Karpas-422 (cell line): ENCODE measurements at regions not wholly inside any gene's neighbourhood (a gene's known extent, or its start where the extent isn't known, plus 50 kb on each side); places are given as distances from the start of the nearest gene placed in this dataset.
"Not testable (repeated sequence)": the region's sequence is repeated elsewhere in the genome, so short reads cannot be mapped to it uniquely, and the experiment has no call there.

Source experiments
- DNase-seq: peaks from one replicate; pipeline ENCODE4 v3.0.0-alpha.2; 2015
- H2AFZ ChIP-seq: fragments of 200-600 bp; sonication (generic); 2 replicates; pipeline ENCODE4 v1.6.1; 2014; ENCODE audit warnings: antibody characterized with exemption, low read length, mixed read lengths
- H3K27ac ChIP-seq: fragments of 200-600 bp; sonication (generic); 2 replicates; pipeline ENCODE4 v1.5.1; 2014; ENCODE audit warnings: mild to moderate bottlenecking, low read length, moderate library complexity
- H3K27me3 ChIP-seq: fragments of 200-600 bp; sonication (generic); 2 replicates; pipeline ENCODE4 v1.6.1; 2014; ENCODE audit warnings: low read length, mixed read lengths
- H3K36me3 ChIP-seq: fragments of 200-600 bp; sonication (generic); 2 replicates; pipeline ENCODE4 v1.6.1; 2014; ENCODE audit warnings: low read length, mixed read lengths; ENCODE audit not compliant: insufficient read depth
- H3K4me1 ChIP-seq: fragments of 200-600 bp; sonication (generic); 2 replicates; pipeline ENCODE4 v1.6.1; 2014; ENCODE audit warnings: mild to moderate bottlenecking, low read length, mixed read lengths
- H3K4me2 ChIP-seq: fragments of 200-600 bp; sonication (generic); 2 replicates; pipeline ENCODE4 v1.6.1; 2014; ENCODE audit warnings: low read length, low read depth, mild to moderate bottlenecking; ENCODE audit not compliant: poor library complexity, severe bottlenecking
- H3K4me3 ChIP-seq: fragments of 200-600 bp; sonication (generic); 2 replicates; pipeline ENCODE4 v1.5.1; 2014; ENCODE audit warnings: mild to moderate bottlenecking, antibody characterized with exemption, low read length, mixed read lengths
- H3K79me2 ChIP-seq: fragments of 200-600 bp; sonication (generic); 2 replicates; pipeline ENCODE4 v1.6.1; 2014; ENCODE audit warnings: mild to moderate bottlenecking, low read length, mixed read lengths
- H3K9ac ChIP-seq: fragments of 200-600 bp; sonication (generic); 2 replicates; pipeline ENCODE4 v1.6.0; 2014; ENCODE audit warnings: low read length
- H3K9me2 ChIP-seq: fragments of 200-600 bp; sonication (generic), shearing (Covaris generic); replicated peaks from 2 replicates; pipeline ENCODE4 v1.6.0; 2014; ENCODE audit warnings: mild to moderate bottlenecking, low read length, moderate library complexity; ENCODE audit not compliant: insufficient read depth
- H3K9me3 ChIP-seq: fragments of 300-700, 200-600 bp; sonication (generic); 2 replicates; pipeline ENCODE4 v1.6.1; 2014; ENCODE audit warnings: low read length, mixed read lengths
- H4K20me1 ChIP-seq: fragments of 200-600 bp; sonication (generic); 2 replicates; pipeline ENCODE4 v1.6.1; 2014; ENCODE audit warnings: mild to moderate bottlenecking, antibody characterized with exemption, low read length, low read depth; ENCODE audit not compliant: insufficient read depth

DNA sequence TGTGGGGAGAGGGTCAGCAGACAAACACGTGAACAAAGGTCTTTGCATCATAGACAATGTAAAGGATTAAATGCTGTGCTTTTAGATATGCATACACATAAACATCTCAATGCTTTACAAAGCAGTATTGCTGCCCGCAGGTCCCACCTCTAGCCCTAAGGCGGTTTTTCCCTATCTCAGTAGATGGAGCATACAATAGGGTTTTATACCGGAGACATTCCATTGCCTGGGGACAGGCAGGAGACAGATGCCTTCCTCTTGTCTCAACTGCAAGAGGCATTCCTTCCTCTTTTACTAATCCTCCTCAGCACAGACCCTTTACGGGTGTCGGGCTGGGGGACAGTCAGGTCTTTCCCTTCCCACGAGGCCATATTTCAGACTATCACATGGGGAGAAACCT is 279.5 kb downstream of the AKAIN1 start:
- not testable (repeated sequence) for H3K27me3 ChIP-seq, H3K9me2 ChIP-seq, H3K4me1 ChIP-seq, H3K4me2 ChIP-seq, H3K36me3 ChIP-seq, H4K20me1 ChIP-seq, H3K27ac ChIP-seq, DNase-seq, H3K9me3 ChIP-seq, H2AFZ ChIP-seq, H3K4me3 ChIP-seq, H3K9ac ChIP-seq, H3K79me2 ChIP-seq

GRCh38 chr18:4908328-4908727 is 288.7 kb downstream of the AKAIN1 start:
- Histone ChIP-seq H3K27ac (no peak overlapping the region), H3K27me3 (no peaks in the 10 kb centered on the region), H3K4me3 (no peak overlapping the region), H3K36me3 (no peaks in the 10 kb centered on the region), H4K20me1 (no peaks in the 10 kb centered on the region), H3K79me2 (no peaks in the 10 kb centered on the region), H3K9me2 (no peaks in the 10 kb centered on the region), H3K9me3 (no peaks in the 10 kb centered on the region), H3K4me1 (no peaks in the 10 kb centered on the region), H3K4me2 (no peak overlapping the region), H2AFZ (no peak overlapping the region), H3K9ac (no peak overlapping the region)
- no peak for DNase-seq

GRCh38 chr18:4906856-4907255 is 290.2 kb downstream of the AKAIN1 start:
- Histone ChIP-seq H2AFZ (no peak overlapping the region), H3K4me2 (no peak overlapping the region), H3K4me3 (no peak overlapping the region), H4K20me1 (no peaks in the 10 kb centered on the region), H3K9me3 (no peaks in the 10 kb centered on the region), H3K9me2 (no peaks in the 10 kb centered on the region), H3K27ac (no peak overlapping the region), H3K27me3 (no peaks in the 10 kb centered on the region), H3K36me3 (no peaks in the 10 kb centered on the region), H3K79me2 (no peaks in the 10 kb centered on the region), H3K9ac (no peak overlapping the region), H3K4me1 (no peaks in the 10 kb centered on the region)
- DNase-seq = no peak

- Histone ChIP-seq H2AFZ (no peak overlapping the region), H3K9me2 (no peaks in the 10 kb centered on the region), H3K4me2 (no peak overlapping the region), H3K4me3 (no peak overlapping the region), H3K79me2 (no peaks in the 10 kb centered on the region), H3K27ac (no peak overlapping the region), H3K9me3 (no peaks in the 10 kb centered on the region), H3K36me3 (no peaks in the 10 kb centered on the region), H3K4me1 (no peaks in the 10 kb centered on the region), H4K20me1 (no peaks in the 10 kb centered on the region), H3K27me3 (no peaks in the 10 kb centered on the region), H3K9ac (no peak overlapping the region)
- no peak for DNase-seq
These were observed 308.6 kb downstream of the AKAIN1 start for GRCh38 chr18:4888251-4889040.

DNA sequence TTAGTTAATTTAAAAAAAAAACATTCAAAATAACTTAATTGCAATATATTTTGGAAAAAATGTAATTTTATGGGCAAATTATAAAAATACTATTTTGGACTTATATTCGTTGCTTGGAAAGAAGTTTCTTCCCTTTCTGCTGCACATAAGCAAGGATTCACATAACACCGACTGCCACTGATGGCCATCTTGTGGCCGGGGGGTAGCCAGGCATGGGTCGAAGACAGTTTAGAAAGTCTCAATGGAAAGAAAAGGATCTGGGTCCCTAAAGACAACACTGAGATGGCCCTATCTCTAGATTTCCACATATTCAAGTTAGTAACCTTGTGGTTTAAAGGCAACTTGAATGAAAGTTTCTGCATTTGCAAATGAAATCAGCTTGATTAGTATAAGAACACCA is 318.6 kb downstream of the AKAIN1 start:
- no peak overlapping the region for H3K9ac ChIP-seq
- no peak overlapping the region for H2AFZ ChIP-seq
- no peaks in the 10 kb centered on the region for H3K36me3 ChIP-seq
- H4K20me1 ChIP-seq = no peaks in the 10 kb centered on the region
- no peaks in the 10 kb centered on the region for H3K27me3 ChIP-seq
- H3K4me1 ChIP-seq = no peaks in the 10 kb centered on the region
- H3K9me2 ChIP-seq = no peaks in the 10 kb centered on the region
- H3K79me2 ChIP-seq = no peaks in the 10 kb centered on the region
- no peak overlapping the region for H3K4me3 ChIP-seq
- DNase-seq = no peak
- no peak overlapping the region for H3K27ac ChIP-seq
- H3K9me3 ChIP-seq = peaks cover 6% of the 10 kb centered on the region
- no peak overlapping the region for H3K4me2 ChIP-seq

- Histone ChIP-seq H3K4me3 (no peak overlapping the region), H3K27me3 (no peaks in the 10 kb centered on the region), H3K79me2 (no peaks in the 10 kb centered on the region), H3K36me3 (no peaks in the 10 kb centered on the region), H2AFZ (no peak overlapping the region), H3K9ac (no peak overlapping the region), H3K9me2 (no peaks in the 10 kb centered on the region), H4K20me1 (no peaks in the 10 kb centered on the region), H3K9me3 (peaks cover 6% of the 10 kb centered on the region), H3K27ac (no peak overlapping the region), H3K4me2 (no peak overlapping the region), H3K4me1 (no peaks in the 10 kb centered on the region)
- no peak for DNase-seq
These were observed 325.9 kb downstream of the AKAIN1 start for GRCh38 chr18:4871197-4871596.

DNA sequence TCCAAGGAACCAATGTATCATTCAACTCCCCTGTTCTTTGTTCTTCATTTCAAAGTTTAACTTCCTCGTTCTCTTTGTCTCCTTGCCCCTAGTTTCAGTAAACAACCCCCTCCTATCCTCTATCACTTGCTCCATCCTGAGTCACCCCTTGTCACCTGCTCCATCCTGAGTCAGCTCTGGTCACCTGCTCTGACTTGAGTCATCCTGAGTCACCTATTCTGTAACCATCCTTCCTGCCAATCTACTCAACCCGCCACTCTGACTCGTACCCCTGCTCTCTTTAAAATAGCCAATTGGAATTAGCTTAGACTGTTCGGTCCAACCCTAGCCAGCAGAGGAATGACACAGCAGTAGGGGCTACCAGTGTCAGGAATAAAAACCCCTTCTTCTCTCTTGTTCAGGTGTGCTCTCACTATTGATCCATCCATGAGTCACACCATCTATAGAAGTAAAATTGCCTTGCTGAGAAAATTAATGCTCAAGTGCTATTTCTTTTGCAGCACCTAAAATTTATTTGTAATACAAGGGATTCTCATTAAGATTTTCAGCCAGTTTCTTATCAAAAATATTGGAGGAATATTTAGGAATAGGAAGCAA is 326.8 kb downstream of the AKAIN1 start:
- peaks cover 6% of the 10 kb centered on the region for H3K9me3 ChIP-seq
- H3K27me3 ChIP-seq = no peaks in the 10 kb centered on the region
- H3K4me1 ChIP-seq = no peaks in the 10 kb centered on the region
- H3K4me3 ChIP-seq = no peak overlapping the region
- H3K27ac ChIP-seq = no peak overlapping the region
- H3K79me2 ChIP-seq = no peaks in the 10 kb centered on the region
- H3K36me3 ChIP-seq = no peaks in the 10 kb centered on the region
- no peak overlapping the region for H3K9ac ChIP-seq
- no peak overlapping the region for H2AFZ ChIP-seq
- DNase-seq = no peak
- H4K20me1 ChIP-seq = no peaks in the 10 kb centered on the region
- no peak overlapping the region for H3K4me2 ChIP-seq
- no peaks in the 10 kb centered on the region for H3K9me2 ChIP-seq

DNA sequence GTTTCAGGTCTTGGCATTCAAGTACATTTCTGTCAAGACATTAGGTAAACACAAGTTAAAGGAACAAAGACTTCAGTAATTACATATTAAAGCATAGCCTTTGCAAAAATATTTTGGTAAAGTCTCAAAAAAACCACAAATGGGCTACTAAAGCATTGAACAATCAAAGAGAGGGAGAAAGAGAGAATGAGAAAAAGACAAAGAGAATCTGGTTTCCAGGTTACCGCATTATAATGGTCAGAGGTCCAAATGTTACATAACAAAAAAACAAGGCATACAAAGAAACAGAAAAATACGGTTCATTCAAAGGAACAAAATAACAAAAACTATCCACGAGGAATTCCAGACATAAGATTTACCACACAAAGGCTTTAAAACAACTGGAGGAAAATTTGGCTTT is 327.9 kb downstream of the AKAIN1 start:
- peaks cover 6% of the 10 kb centered on the region for H3K9me3 ChIP-seq
- H3K4me3 ChIP-seq = no peak overlapping the region
- H3K4me2 ChIP-seq = no peak overlapping the region
- no peaks in the 10 kb centered on the region for H3K79me2 ChIP-seq
- H4K20me1 ChIP-seq = no peaks in the 10 kb centered on the region
- no peak for DNase-seq
- H3K27me3 ChIP-seq = no peaks in the 10 kb centered on the region
- no peak overlapping the region for H3K9ac ChIP-seq
- H3K36me3 ChIP-seq = no peaks in the 10 kb centered on the region
- H3K4me1 ChIP-seq = no peaks in the 10 kb centered on the region
- H3K9me2 ChIP-seq = no peaks in the 10 kb centered on the region
- H3K27ac ChIP-seq = no peak overlapping the region
- no peak overlapping the region for H2AFZ ChIP-seq
